ENCODE measurements at regions not wholly inside any gene's neighbourhood (a gene's known extent, or its start where the extent isn't known, plus 50 kb on each side); places are given as distances from the start of the nearest gene placed in this dataset.

DNA sequence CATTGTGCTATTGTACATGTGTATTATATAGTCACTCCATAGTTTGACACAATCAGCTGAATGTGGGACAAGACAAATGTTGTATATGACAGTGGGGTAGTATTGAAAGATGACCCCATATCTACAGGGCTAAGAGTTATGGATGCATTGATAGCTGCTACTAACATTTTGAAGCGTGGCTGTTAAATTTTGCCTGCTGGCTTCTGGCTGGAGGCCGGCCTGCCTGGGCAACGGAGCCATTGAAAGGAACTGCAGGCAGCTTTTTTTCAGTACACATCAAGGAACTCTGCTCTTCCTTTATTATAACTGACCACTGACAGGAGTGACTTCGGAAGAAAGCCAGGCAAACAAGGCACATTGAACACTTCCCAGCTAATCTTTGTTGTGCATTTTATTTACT, 76.1 kb upstream of the TMEM33 start:
- no peak for DNase-seq

DNA sequence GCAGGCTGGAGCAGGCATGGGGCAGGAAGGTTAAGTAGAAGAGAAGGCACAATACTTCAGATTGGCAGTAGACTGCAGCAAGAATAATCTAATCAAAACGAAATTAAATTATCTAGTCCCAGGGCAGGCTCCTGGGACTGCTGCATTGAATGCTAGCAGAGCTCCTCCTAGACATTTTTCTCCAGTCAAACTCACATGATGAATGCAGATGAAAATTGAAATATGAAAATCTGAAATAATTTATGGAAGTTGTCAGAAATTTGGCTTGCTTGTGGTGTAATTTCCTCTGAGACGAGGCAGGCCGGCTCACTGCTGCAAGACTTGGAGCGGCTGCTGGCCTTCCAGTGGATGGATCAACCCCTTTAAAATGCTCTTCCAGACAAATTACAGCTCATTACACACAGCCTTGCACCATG, 78.0 kb upstream of the TMEM33 start:
- no peak for DNase-seq

DNA sequence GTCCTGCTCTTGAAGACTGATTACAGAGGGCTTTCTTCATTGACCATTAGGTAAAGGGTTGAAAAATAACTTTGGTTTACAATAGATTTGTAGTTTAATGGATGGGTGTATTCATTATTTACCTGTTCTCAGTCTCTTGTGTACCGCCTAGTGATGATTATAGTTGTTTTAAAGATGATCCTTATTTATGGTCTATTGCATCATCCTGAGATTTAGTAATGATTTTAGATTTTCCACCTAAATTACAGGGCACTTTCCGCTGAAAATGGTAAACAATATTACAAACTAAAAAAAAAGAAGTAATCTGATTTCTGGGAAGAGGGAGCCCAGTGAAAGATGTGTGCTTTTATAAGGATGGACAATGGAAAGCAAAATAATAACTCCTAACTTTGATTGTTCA, 78.4 kb upstream of the TMEM33 start:
- no peak for DNase-seq

DNA sequence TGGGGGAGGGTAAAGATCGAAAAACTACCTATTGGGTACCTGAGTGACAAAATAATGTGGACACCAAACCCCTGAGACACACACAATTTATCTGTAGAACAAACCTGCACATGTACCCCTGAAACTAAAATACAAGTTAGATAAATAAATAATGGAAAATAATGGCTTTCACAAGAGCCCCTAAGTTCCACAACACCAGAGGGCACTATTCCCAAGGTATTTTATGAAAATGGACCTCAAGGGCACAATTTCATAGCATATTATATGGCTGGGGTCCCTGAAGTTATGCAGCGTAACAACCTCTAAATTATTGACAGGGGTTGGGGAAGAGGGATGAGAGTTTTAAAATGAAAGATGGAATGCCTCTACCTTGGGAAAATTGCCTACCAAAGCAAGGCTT, 81.3 kb upstream of the TMEM33 start:
- no peak for DNase-seq

DNA sequence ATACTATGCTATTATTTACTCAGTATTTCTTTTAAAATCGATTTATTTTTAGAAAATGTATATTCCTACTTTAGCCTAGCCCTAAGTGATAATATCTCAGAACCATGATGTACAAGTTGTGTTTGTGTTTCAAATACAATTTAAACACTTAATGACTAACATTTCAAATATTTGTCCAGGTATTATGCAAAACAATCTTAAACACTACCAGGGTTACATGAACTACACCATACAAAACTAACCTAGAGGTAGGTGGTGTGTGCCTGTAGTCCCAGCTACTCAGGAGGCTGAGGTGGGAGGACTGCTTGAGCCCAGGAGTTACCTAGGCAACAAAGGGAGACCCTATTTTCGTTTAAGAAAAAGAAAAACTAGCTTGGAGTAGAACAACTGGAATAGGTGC, 83.0 kb upstream of the TMEM33 start:
- DNase-seq: no peak

DNA sequence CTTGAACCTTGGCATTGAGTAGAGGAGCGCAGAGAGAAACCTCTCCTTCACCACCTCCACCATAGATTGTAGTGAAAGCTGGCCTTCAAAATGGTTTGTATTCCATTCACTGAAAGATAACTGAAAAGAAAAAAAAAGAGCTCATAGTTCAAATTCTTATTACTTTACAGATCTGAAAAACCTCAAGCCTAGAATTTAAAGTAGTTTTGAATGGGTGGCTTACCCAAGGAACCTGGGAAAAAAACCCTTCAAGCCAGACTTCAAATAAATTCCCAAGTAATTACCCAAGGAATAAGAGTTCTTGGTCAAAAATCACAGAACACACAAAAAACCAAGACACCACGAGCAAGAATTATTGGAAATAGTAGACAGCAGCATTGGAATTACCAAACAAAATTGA, 83.6 kb upstream of the TMEM33 start:
- DNase-seq: no peak

DNA sequence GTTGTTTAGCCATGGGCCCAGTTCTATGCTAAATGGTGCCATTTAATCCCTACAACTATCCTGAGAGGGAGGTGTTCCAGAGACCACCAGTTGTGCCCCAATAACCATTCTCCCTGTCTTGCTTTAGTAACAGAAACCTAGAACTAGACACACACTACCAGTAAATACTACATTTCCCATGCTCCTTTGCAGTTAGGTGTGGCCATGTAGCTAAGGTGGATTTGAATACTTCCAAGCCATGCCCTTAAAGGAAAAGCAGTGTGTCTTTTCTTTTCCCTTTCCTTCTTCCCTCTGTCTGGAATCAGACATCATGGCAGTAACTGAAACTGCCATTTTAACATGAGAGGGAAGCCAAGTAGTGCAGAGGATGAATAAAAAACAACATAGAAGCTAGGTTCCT, 90.9 kb upstream of the TMEM33 start:
- no peak for DNase-seq

DNA sequence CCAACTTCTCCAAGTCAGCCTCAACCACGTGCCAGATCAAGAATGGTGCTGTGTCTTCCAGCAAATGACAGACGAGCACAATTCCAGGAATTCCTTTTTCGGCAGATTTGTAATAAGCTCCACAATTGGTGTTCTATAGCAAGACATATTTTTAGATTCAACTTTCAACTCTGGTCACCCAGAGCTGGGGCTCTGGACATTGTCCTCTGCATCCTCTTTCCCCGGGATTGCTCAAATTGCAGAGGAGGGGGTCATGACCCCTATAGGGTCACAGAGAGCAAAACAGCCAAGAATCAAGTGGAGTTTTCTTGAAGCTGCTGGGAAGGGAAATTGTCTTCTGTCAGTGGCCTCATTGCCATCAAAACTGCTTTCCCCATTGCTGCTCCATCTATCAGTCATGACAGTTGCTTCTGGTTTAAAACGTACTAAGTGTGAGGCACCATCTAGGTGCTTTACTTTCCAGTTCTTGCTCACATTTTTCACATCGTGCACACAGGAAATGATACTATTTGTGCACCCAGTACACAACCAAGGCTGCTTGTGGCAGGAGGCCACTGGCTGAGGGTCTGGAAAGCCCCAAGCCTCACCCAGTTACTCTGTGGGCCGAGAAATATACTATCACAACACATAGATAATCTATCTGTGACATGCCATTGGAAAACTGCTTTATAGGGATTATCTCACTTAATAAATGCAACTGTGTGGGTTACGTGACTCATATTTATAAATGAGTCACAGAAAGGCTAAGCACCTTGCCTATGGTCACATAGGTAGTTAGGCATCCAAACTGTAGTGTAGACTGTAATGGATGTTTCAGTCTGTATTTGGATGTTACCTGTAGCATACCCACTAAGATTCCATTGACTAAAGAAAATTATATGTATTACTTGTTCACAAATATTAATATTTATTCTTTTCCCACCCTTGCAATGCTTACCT, 91.7 kb upstream of the PHOX2B start:
- DNase-seq: no peak

DNA sequence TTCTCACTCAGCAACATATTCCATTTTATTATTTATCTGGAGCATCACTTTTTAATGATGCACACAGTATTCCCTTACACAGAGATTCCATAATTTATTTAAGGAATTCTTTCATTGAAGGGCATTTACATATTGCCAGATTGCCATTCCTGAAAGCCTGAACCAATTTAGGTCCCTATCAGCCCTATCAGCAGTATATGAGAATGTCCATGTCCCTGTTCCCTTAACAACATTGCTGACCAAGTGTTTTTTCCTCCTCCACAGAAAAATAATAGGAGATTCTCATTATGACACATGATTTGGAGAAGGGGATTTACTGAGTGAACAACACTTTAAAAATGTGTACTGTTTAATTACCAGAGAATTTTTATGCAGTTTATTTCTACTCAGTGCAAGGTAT, 90.1 kb upstream of the PHOX2B start:
- DNase-seq: no peak

DNA sequence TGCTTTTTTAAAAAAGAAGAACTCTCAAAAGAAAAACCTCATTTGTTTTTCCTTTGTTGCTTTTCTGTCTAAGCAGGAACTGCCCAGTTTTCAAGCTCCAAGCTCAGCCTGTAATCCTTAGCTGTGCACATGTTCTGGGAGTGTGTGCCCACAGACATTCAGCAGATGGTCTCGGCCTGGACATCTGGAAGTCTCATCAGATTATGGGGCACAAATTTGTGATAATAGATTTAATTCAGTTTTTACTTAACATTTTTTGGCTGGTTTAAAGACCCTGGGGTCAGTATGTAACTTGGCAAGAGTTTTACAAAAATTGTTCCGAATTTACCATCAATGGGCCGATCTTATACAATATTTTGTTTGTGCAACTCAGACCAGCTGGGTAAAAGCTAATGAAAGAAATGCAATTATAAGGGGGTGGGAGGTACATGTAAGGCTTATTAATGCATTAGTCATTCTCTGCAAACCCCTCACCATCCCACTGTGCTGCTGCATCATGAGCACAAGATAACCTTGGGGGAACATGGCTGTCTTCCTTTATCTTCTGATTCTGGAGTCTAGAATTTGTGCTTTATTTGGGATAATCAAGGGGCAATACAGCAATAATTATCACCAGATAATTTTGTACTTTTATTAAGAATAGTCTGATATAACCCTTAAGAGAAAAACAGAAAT, 86.9 kb upstream of the PHOX2B start:
- no peak for DNase-seq

DNA sequence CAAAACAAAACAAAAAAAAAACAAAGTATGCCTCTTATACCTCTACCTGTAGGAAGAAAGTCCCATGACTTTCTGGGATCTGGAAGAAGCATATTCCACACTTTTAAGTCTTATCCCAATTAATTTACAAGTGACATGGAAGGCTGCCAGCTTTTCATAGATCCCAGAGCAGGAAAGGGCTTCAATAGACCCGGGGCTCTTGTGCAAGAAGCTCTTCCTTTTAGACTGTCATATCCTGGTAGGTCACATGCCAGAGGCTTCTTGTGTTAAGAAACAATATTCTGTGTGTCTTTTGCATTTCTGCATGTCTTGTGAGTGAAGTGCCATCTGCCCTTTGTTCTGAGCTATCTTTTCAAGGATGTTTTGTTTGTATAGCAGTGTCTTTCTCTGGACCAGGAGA, 84.4 kb upstream of the PHOX2B start:
- DNase-seq: no peak

DNA sequence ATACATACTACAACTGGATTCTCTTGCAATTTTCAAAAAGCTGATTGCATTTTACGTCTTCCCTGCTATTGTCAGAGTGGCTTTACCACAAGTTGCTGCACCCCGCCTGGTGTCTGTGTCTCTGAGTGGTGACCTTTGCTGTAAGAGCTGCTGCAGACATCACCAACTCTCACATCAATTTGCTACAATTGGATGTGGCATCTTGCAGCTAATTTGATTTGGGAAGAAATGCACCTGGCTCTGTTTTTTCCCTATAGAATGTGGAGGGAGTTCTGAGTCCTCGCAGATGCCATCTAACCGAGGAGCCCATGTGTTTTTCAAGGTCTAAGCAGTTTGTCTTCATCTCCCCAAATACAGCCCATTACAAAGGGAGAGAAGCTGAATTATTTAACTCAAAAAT, 73.8 kb upstream of the PHOX2B start:
- DNase-seq: no peak

DNA sequence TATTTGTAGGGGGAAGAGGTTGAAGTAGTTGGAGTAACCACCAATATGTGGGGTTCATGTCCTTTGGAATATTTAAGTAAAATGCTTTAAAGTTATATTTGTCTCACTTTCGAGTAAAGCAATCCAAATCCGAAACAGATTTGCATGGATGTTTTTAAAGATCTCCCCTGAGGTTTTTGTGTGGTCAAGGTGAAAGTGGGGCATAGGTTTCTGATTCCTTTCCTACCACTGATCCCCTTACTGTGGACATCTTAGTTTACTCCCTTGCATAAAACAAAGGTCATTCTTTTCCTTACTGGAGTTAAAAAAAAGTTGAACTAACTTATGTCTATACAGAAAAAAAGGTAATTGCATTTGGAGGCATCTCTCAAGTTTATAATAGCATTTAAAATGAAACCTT, 71.9 kb upstream of the PHOX2B start:
- no peak for DNase-seq

DNA sequence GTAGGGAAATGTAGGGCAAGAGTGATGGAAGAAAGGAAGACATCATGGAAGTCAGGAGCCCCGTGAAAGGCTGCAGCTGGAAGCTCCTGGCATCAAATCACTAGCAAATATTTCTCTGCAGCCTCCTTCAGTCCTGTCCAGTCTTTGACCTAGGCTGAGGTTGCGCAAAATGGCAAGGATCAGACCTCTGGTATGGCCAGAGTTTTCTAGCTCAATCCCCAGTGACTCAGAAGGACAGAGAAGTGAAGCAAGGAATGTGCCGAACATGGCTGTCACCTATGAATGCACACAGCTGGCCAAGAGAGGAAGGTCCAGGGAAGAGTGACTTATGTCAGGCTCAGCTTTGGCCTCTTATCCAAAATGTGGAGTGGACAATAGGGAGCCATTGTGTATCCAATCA, 71.1 kb upstream of the PHOX2B start:
- DNase-seq: peak; percentile 2

DNA sequence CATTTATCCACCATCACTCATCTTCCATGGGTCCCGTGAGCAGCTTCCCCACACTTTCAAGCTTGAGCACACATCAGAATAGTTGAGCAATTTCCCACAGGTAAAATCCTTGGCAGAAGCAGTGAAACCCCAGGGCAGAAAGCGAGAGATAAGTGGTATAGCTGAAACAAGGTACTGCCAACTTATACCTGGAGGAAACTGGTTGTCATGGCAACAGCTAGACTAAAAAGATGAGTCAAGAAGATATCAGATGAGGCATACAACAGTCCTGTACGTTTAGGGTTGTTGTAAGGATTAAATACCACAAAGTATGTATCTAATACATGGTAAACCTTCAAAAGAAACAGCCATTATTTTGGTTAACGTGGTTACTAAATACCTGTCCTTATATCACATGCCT, 66.9 kb upstream of the PHOX2B start:
- no peak for DNase-seq

DNA sequence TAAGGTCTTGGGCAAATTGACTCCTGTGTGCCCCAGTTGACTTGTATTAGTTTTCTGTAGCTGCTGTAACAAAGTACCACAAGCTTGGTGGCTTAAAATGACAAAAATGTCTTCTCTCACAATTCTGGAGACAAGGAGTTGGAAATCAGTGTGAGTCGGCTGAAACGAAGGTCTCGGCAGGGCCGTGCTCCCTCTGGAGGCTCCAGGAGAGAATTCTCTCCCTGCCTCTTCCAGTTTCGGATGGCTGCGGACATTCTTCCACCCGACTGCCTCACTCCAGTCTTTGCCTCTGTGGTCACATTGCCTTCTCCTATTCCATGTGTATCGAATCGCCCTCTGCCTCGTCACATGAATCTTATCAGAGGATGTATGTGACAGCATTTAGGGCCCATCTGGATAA, 66.0 kb upstream of the PHOX2B start:
- DNase-seq: peak; percentile 19

DNA sequence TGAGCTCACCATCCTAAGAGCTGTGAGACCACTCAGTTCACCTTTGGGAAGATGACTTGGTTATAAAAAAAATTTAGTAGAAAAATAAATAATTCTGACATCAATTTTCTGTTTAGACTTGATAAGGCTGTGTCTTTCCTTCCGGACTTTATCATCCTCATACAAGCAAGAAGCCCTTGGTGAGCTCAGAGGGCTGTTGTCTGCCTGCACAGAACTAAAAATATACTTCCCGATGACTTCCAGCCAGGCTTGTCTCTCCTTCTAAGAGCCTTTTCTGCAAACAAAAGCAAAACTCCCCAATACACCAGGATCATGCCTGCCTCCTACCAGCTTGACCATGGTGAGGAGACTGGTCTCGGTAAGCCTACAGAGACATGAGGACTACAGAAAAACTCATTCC, 58.3 kb upstream of the PHOX2B start:
- DNase-seq: no peak

DNA sequence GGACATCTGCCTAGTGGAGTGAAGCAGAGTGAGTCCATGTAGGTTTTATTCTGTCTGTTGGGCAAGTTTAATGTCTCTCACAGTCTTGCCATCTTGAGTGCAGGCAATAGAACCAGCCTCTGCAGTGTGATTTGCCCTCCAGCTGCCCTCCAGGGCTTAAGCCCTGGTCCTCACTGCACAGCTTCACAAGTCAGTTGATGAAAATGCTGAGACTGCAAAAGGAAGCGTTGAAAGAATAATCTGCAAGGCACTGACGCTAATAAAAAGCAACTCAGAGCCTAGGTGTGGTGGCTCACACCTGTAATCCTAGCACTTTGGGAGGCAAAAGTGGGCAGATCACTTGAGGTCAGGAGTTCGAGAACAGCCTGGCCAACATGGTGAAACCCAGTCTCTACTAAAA, 54.1 kb upstream of the PHOX2B start:
- DNase-seq: no peak

DNA sequence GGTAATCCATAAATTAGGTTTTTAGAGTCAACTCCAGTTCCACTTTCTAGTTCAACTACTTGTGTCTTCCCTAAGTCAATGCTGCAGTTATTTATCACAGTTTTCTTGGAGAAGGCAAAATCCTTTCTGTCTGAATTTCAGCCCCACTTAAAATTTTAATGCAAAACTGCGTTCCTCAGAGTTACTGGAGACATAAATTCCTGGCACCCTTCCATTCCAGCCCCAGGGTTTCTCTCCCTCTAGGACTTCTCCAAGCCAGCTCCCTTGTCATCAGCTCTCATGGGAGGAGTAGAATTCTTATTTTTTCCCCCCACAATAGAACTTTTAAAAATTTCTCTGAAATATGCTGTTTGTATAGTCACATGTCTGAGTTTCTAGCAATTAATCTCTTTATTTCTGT, 50.6 kb upstream of the PHOX2B start:
- no peak for DNase-seq
